ENCODE measurements at regions not wholly inside any gene's neighbourhood (a gene's known extent, or its start where the extent isn't known, plus 50 kb on each side); places are given as distances from the start of the nearest gene placed in this dataset.
"Not testable (repeated sequence)": the region's sequence is repeated elsewhere in the genome, so short reads cannot be mapped to it uniquely, and the experiment has no call there.

DNA sequence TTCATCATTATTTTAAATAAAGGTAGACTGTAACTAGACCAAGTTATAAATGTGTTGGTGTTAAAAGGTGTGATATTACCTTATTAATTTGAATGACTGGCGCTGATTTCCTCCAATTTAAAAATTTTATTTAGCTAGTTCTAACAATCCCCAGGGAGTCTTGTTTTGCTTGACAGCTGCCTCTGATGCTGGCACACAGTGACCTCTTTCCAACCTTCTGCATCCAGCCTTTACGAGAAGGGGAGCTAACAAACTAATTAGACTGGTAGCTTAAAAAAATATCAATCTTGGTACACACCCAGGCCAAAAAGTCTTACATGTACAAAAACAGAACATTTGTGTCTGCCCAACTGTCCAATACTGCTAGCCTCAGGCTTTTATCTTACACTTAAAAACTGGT is 51.8 kb upstream of the ENPEP start:
- H3K36me3 Mint-ChIP-seq (ENCODE audit: low read depth): no peaks in the 10 kb centered on the region
- no peak overlapping the region for H3K4me3 Mint-ChIP-seq (ENCODE audit: low read depth)
- intact Hi-C loops (cut with micrococcal nuclease): no loop called here

GRCh38 chr4:110418641-110419040 is 57.3 kb upstream of the ENPEP start:
- Mint-ChIP-seq H3K36me3 (ENCODE audit: low read depth) (no peaks in the 10 kb centered on the region), H3K4me1 (ENCODE audit: low read depth) (no peaks in the 10 kb centered on the region), H3K4me3 (ENCODE audit: low read depth) (no peak overlapping the region), H3K9me3 (no peaks in the 10 kb centered on the region), H3K27me3 (ENCODE audit: low read depth) (no peaks in the 10 kb centered on the region), H3K27ac (no peak overlapping the region)
- intact Hi-C loops (cut with micrococcal nuclease): no loop called here
- DNase-seq (ENCODE audit: low spot score): no peak

More for the DNA sequence above, 51.8 kb upstream of the ENPEP start:
- H3K27ac Mint-ChIP-seq: no peak overlapping the region
- DNase-seq (ENCODE audit: low spot score): no peak
- no peaks in the 10 kb centered on the region for H3K27me3 Mint-ChIP-seq (ENCODE audit: low read depth)
- H3K9me3 Mint-ChIP-seq: no peaks in the 10 kb centered on the region
- H3K4me1 Mint-ChIP-seq (ENCODE audit: low read depth): no peaks in the 10 kb centered on the region

- no peaks in the 10 kb centered on the region for H3K36me3 Mint-ChIP-seq (ENCODE audit: low read depth)
- no peak for DNase-seq (ENCODE audit: low spot score)
- intact Hi-C loops (cut with micrococcal nuclease): no loop called here
- H3K4me1 Mint-ChIP-seq (ENCODE audit: low read depth): no peaks in the 10 kb centered on the region
- no peak overlapping the region for H3K4me3 Mint-ChIP-seq (ENCODE audit: low read depth)
- no peaks in the 10 kb centered on the region for H3K9me3 Mint-ChIP-seq
- no peaks in the 10 kb centered on the region for H3K27me3 Mint-ChIP-seq (ENCODE audit: low read depth)
- no peak overlapping the region for H3K27ac Mint-ChIP-seq
These were observed 58.8 kb upstream of the ENPEP start for GRCh38 chr4:110417136-110417535.

GRCh38 chr4:110415478-110415877 is 60.5 kb upstream of the ENPEP start:
- Mint-ChIP-seq H3K27me3 (ENCODE audit: low read depth) (no peaks in the 10 kb centered on the region), H3K4me1 (ENCODE audit: low read depth) (no peaks in the 10 kb centered on the region), H3K36me3 (ENCODE audit: low read depth) (no peaks in the 10 kb centered on the region)

GRCh38 chr4:110415041-110415440 is 60.9 kb upstream of the ENPEP start:
- no peaks in the 10 kb centered on the region for H3K9me3 Mint-ChIP-seq
- no peak overlapping the region for H3K27ac Mint-ChIP-seq
- no peaks in the 10 kb centered on the region for H3K4me1 Mint-ChIP-seq (ENCODE audit: low read depth)
- no peak for DNase-seq (ENCODE audit: low spot score)
- H3K27me3 Mint-ChIP-seq (ENCODE audit: low read depth): no peaks in the 10 kb centered on the region
- intact Hi-C loops (cut with micrococcal nuclease): no loop called here
- H3K36me3 Mint-ChIP-seq (ENCODE audit: low read depth): no peaks in the 10 kb centered on the region
- H3K4me3 Mint-ChIP-seq (ENCODE audit: low read depth): no peak overlapping the region

More at GRCh38 chr4:110415478-110415877, 60.5 kb upstream of the ENPEP start:
- no peak for DNase-seq (ENCODE audit: low spot score)
- Mint-ChIP-seq H3K9me3 (no peaks in the 10 kb centered on the region), H3K27ac (no peak overlapping the region), H3K4me3 (ENCODE audit: low read depth) (no peak overlapping the region)
- intact Hi-C loops (cut with micrococcal nuclease): no loop called here

- Mint-ChIP-seq H3K27me3 (ENCODE audit: low read depth) (no peaks in the 10 kb centered on the region), H3K27ac (no peak overlapping the region)
These were observed 61.4 kb upstream of the ENPEP start for GRCh38 chr4:110414561-110414920.

DNA sequence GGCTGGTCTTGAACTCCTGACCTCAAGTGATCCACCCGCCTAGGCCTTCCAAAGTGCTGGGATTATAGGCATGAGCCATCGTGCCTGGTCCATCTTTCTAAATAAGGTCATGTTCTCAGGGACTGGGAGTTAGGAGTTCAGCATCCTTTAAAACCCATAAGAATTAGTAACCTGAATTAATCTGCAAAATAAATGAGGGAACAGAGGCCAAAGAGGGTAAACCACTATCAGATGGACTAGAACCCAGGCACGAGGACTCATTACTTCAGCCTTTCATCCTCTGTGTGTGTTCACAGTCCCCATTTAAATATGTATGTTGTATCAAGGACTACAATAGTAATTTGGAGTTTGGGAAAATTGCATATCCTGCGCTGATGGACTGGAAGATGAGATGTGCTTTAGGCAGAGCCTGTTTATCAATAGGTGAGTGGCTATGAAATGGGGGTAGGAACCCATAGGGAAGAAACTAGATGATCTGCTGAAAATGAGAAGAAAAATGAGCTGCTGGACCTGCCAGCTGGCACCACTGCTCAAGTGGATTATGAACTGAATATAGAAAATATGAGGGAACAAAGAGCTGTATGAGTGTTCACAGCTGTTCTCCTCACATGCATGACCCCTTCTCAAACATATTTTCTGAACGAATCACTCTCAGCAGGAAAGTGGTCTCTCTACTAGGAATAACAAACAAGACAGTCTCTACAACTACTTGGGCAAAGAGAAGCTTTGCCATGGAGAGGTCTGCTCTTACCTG is 62.0 kb upstream of the ENPEP start:
- H3K36me3 Mint-ChIP-seq (ENCODE audit: low read depth); H3K4me3 Mint-ChIP-seq (ENCODE audit: low read depth); intact Hi-C loops (cut with micrococcal nuclease); H3K4me1 Mint-ChIP-seq (ENCODE audit: low read depth); H3K9me3 Mint-ChIP-seq; H3K27ac Mint-ChIP-seq; H3K27me3 Mint-ChIP-seq (ENCODE audit: low read depth); DNase-seq (ENCODE audit: low spot score): not testable (repeated sequence)

More at GRCh38 chr4:110414561-110414920, 61.4 kb upstream of the ENPEP start:
- no peaks in the 10 kb centered on the region for H3K9me3 Mint-ChIP-seq
- H3K36me3 Mint-ChIP-seq (ENCODE audit: low read depth): no peaks in the 10 kb centered on the region
- intact Hi-C loops (cut with micrococcal nuclease): no loop called here
- DNase-seq (ENCODE audit: low spot score): no peak
- H3K4me1 Mint-ChIP-seq (ENCODE audit: low read depth): no peaks in the 10 kb centered on the region
- no peak overlapping the region for H3K4me3 Mint-ChIP-seq (ENCODE audit: low read depth)

DNA sequence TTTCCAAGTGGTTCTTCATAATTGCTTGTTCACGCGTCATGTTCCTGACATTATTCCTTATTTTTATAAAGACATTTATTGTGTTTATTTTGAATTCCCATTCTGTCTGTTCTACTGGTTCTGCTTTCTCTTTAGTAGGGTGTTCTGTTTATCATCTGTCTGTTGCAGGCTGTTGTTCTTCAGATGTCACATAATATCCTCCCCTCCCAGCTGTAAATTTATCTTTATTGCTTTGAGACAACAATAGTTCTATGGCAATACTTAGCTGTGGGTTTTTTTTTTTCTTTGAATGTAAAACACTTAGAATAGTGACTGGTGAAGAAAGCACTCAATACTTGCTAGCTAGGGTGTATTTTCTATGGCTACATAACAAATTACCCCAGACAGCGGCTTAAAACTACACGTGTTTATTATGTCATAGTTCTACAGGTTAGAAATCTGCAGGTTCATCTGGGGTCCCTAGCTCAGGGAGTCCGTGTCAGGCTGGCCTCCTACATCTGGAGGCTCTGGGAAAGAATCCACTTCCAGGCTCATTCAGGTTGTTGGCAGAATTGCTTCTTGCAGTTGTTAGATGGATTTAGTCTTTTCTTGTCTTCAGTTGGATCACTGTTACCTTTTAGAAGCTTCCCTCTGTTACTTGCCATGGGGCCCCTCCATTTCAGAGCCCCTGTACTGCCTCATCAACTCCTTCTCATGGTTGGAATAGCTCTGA is 63.4 kb upstream of the ENPEP start:
- H3K36me3 Mint-ChIP-seq (ENCODE audit: low read depth): no peaks in the 10 kb centered on the region
- H3K4me3 Mint-ChIP-seq (ENCODE audit: low read depth): no peak overlapping the region
- no peaks in the 10 kb centered on the region for H3K4me1 Mint-ChIP-seq (ENCODE audit: low read depth)
- H3K27ac Mint-ChIP-seq: no peak overlapping the region
- DNase-seq (ENCODE audit: low spot score): no peak
- intact Hi-C loops (cut with micrococcal nuclease): no loop called here
- no peaks in the 10 kb centered on the region for H3K27me3 Mint-ChIP-seq (ENCODE audit: low read depth)
- H3K9me3 Mint-ChIP-seq: no peaks in the 10 kb centered on the region

DNA sequence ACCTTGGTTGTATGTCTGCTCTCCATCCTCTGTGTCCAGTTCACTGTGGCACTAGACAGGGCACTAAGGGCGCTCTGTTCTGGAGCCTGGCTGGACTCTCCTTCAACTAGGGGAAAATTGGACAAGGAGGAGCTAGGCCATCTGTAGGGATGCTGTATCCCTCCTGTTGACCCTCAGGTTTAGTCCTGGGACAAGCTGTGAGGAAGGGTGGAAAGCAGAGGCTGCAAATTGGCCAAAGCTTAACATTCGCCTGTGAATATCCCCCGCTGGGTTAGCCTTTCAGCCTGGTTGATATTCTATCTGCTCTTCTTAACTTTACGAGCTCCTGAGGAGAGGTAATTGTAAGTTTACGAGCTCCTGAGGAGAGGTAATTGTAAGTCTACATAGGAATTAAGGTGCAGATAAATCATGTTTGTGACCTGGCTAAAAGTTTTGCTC is 64.4 kb upstream of the ENPEP start:
- intact Hi-C loops (cut with micrococcal nuclease): no loop called here
- no peaks in the 10 kb centered on the region for H3K4me1 Mint-ChIP-seq (ENCODE audit: low read depth)
- no peak for DNase-seq (ENCODE audit: low spot score)
- peak overlapping the region; percentile 60 for H3K4me3 Mint-ChIP-seq (ENCODE audit: low read depth)
- no peaks in the 10 kb centered on the region for H3K27me3 Mint-ChIP-seq (ENCODE audit: low read depth)
- no peaks in the 10 kb centered on the region for H3K9me3 Mint-ChIP-seq
- H3K27ac Mint-ChIP-seq: no peak overlapping the region
- H3K36me3 Mint-ChIP-seq (ENCODE audit: low read depth): no peaks in the 10 kb centered on the region

- H3K9me3 Mint-ChIP-seq; H3K27me3 Mint-ChIP-seq (ENCODE audit: low read depth); intact Hi-C loops (cut with micrococcal nuclease); H3K36me3 Mint-ChIP-seq (ENCODE audit: low read depth); H3K4me1 Mint-ChIP-seq (ENCODE audit: low read depth); DNase-seq (ENCODE audit: low spot score); H3K27ac Mint-ChIP-seq: not testable (repeated sequence)
- H3K4me3 Mint-ChIP-seq (ENCODE audit: low read depth): peak overlapping the region; percentile 60
These were observed 64.9 kb upstream of the ENPEP start for GRCh38 chr4:110410853-110411573.

GRCh38 chr4:110400086-110400485 is 75.9 kb upstream of the ENPEP start:
- DNase-seq (ENCODE audit: low spot score): no peak

GRCh38 chr4:110399046-110399445 is 76.9 kb upstream of the ENPEP start:
- H3K9me3 Mint-ChIP-seq; H3K27me3 Mint-ChIP-seq (ENCODE audit: low read depth); H3K4me1 Mint-ChIP-seq (ENCODE audit: low read depth); H3K36me3 Mint-ChIP-seq (ENCODE audit: low read depth); H3K4me3 Mint-ChIP-seq (ENCODE audit: low read depth); DNase-seq (ENCODE audit: low spot score); H3K27ac Mint-ChIP-seq; intact Hi-C loops (cut with micrococcal nuclease): not testable (repeated sequence)

More at GRCh38 chr4:110400086-110400485, 75.9 kb upstream of the ENPEP start:
- Mint-ChIP-seq H3K36me3 (ENCODE audit: low read depth) (no peaks in the 10 kb centered on the region), H3K9me3 (no peaks in the 10 kb centered on the region), H3K27me3 (ENCODE audit: low read depth) (peaks cover 2% of the 10 kb centered on the region), H3K4me3 (ENCODE audit: low read depth) (no peak overlapping the region), H3K4me1 (ENCODE audit: low read depth) (no peaks in the 10 kb centered on the region), H3K27ac (no peak overlapping the region)
- intact Hi-C loops (cut with micrococcal nuclease): no loop called here

- no peak for DNase-seq (ENCODE audit: low spot score)
- intact Hi-C loops (cut with micrococcal nuclease): no loop called here
- no peaks in the 10 kb centered on the region for H3K36me3 Mint-ChIP-seq (ENCODE audit: low read depth)
- H3K27ac Mint-ChIP-seq: no peak overlapping the region
- H3K4me3 Mint-ChIP-seq (ENCODE audit: low read depth): no peak overlapping the region
- no peaks in the 10 kb centered on the region for H3K4me1 Mint-ChIP-seq (ENCODE audit: low read depth)
- peaks cover 5% of the 10 kb centered on the region for H3K27me3 Mint-ChIP-seq (ENCODE audit: low read depth)
- no peaks in the 10 kb centered on the region for H3K9me3 Mint-ChIP-seq
These were observed 79.0 kb upstream of the ENPEP start for GRCh38 chr4:110396963-110397362.
